Fibroblast of peridontal ligament (primary cell): ENCODE measurements at regions not wholly inside any gene's neighbourhood (a gene's known extent, or its start where the extent isn't known, plus 50 kb on each side); places are given as distances from the start of the nearest gene placed in this dataset.
"Not testable (repeated sequence)": the region's sequence is repeated elsewhere in the genome, so short reads cannot be mapped to it uniquely, and the experiment has no call there.

Experiments used
- DNase-seq: peaks from one replicate; pipeline ENCODE4 v3.0.0-alpha.2; 2010; ENCODE audit errors: extremely low read depth

DNA sequence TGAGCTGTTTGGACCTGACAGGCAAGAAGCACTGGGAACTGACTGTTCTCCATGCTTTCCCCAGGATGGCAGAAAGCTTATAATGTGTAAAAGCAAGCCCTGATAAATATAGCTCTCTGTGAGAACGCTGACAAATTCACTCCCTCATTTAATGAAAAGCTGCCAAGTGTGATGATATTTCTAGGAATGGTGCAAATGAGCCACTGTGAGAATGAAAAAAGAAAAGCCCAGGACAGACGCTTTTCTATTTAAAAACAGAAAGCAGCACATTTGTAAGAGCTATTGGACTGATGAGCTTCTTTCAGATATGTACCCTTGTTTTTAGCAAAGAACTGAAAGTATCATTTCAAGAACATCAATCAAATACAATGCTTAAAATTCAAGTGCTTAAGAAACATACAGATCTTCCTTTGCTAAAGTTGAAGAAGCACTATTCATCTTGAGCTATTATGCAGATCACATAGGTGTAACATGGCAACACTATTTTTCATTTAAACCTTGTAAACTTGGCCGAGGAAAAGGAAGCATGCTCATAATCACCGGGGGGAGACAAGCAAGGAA is 842.6 kb upstream of the ACO1 start:
- DNase-seq: no peak

DNA sequence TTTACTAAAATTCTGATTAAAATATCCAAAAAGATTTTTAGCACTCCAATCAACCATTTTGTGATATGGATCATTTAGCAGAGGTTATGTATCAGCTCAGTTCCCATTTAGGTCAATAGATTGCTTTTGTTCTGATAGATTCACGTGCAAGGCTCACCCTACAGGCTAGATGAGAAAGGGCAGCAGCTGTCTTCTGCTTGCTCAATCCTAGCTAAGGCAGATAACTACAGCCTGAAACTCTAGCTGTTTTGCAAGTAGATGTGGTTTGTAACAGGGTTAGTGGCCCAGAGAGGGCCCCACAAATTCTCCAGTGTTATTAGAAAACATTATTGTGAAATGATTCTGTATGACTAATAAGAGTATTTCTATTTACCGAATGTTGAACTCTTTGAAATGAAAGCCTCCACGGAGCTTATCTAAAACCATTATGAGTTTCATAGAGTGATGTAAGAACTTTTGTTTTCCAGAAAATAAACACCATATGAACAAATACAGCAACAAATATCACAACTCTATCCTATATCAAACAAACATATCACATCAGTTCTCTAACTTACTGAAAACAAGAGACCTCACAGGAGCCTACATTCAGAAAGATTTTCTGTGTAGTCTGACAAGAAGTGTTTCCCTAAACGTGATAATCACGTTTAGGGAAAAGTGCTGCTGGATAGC is 841.9 kb upstream of the ACO1 start:
- DNase-seq: no peak

DNA sequence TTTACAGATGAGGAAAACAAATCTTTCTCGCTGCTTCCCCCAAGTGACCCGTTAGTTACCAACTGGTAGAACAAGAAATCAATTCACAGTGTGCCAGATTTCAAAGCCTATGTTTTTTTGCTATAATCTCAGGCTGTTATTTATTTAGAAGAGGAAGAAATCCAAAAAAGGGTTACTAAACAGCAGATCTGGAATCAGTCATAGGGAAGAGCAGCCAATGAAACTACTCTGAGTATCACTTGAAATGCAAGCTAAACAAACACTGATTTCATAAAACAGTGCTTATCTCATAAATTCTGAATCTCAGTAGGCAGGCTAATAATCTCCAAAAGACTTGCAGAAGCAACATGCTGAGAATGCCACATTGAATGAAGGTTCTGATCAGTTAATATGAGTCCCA is 829.5 kb upstream of the ACO1 start:
- DNase-seq: no peak

DNA sequence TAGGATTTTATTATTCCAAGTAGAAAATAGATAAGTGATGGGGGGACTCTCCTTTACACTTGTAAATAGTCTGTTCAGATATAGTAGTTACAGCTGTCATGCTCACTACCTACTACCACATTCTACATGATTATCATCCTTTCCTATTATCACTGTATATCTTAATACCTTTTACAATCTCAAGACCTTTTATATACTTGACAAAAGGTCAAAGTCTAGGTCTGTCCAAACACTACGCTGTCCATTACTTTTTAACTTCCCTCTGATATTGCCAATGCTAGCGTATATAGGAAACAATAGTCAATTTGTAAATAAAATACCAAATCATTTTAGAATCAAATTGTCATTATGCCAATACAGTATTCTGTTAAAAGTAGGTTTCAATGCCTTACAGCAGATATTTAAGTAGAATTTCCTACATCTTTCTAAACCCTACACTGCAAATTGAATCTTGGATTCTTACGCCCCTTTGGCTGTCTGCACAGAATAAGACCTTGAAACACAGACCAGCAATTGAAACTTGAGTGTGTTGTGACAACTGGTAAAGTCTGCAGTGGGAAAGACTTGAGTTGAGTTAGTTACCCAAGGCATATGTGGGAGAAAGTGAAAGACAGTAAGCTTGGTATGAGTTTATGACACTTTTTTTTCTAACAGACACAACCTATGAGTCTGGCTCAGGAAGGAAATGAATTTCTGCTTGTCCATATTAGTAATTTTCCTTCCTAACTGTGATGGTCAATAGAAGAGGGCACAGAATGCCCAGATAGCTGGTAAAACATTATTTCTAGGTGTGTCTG is 827.6 kb upstream of the ACO1 start:
- DNase-seq: no peak

GRCh38 chr9:31572190-31572589 is 812.3 kb upstream of the ACO1 start:
- DNase-seq: not testable (repeated sequence)

DNA sequence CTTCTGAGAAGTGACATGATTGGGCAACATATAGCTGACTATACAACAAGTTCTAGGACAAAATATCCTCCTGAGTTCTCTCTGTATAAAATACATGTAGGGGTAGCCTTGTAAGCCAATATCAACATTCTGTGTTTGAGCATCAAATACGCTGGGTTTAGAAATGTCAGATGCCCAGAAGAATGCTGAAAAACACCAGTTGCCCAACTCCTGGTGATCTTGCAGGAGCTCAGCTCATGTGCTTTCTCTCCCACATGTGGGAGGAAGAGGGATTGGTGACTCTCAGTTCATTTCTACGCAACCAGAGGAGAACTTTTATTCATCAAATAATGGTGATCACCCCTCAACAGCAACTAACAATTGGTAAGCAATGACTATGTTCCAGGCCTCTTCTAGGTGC is 810.9 kb upstream of the ACO1 start:
- no peak for DNase-seq

DNA sequence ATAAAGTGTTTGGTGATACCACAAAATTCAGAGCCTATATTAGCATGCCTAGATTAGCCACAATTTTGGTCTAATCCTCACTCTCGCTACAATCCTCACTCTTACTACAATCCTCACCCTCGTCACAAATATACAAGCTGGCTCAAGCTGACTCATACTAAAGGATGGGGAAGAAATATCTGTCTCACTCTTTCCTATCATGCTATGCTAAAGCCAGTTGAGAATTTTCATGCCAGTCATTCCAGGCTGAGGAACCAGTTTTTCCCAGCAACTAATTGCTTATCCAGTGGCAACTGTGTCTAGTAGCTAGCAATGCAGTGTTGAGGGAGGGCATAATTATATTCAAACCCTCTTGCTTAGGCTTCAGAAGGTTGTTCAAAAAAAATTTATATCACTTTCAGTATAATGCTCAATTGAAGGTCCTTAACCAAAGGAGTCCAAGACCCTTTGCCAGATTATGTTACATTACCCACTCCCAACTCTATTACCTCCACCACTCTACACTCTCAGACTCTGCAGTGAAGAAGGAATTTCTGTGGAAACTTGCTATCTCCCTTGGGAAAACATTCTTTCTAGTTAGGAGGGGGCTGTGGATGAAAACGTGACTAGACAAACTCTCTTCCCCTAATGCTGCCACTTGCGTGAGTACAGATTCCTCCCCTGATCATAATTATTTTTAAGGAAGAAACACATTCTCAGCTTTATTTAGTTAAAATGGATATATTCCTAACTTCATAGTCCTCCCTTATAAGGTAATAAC is 810.3 kb upstream of the ACO1 start:
- DNase-seq: no peak

GRCh38 chr9:31582071-31582470 is 802.4 kb upstream of the ACO1 start:
- no peak for DNase-seq

GRCh38 chr9:31582561-31582960 is 801.9 kb upstream of the ACO1 start:
- DNase-seq: no peak

GRCh38 chr9:31585158-31585557 is 799.3 kb upstream of the ACO1 start:
- DNase-seq: no peak

GRCh38 chr9:31587146-31587545 is 797.3 kb upstream of the ACO1 start:
- no peak for DNase-seq

DNA sequence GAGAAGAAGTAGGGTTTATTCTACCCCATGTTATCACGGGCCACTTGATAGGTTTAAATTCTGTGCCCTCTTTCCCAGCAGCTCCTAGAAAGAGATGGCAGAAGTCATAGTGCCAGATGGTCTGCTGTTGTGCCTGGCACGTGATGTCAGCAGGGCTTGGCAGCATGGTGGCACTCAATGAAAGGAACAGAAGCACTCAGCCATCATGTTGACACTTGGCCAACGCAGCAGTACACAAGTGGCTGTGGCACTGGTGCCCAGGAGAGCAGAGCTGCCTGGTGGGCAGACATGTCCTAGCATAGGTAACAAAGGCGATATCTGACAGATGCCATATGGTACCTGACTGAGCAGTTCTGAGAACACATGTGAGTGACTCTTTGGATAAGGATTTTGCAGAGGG is 796.4 kb upstream of the ACO1 start:
- DNase-seq: no peak

DNA sequence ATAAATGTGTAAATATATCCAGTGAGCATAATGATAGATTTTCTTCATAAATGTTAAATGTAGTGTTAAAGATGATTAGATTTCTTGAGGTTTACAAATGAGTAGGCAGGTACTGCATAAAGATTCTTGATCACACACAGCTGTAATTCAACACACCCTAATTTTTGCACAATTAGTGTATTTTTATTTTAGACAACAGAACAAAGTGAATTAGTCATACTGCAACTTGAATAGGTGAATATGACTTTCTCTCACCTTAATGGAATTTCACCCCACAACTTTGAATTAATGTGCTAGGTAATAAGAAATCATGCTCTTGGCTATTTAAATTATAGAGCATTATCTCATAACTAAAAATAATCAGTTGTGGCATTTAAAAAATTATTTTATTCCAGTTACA is 795.7 kb upstream of the ACO1 start:
- DNase-seq: no peak

DNA sequence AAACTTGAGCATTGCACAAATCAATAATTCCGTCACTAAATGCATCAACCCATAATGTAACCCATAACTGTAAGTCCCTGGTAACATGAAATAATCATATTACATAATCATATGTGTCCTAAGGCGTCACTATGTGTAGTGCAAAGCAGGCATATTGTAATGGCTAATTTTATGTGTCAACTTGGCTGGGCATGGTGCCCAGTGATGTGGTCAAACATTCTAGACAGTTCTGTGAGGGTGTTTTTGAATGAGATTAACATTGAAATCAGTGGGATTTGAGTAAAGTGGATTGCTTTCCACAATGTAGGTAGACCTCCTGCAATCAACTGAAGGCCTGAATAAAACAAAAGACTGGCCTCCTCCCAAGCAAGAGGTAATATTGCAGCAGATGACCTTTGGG is 794.4 kb upstream of the ACO1 start:
- DNase-seq: no peak

- DNase-seq: not testable (repeated sequence)
These were observed 787.4 kb upstream of the ACO1 start for GRCh38 chr9:31597086-31597485.

GRCh38 chr9:31597977-31598376 is 786.5 kb upstream of the ACO1 start:
- no peak for DNase-seq

- no peak for DNase-seq
These were observed 782.8 kb upstream of the ACO1 start for GRCh38 chr9:31601666-31602065.

- DNase-seq: no peak
These were observed 779.9 kb upstream of the ACO1 start for GRCh38 chr9:31604531-31604930.

DNA sequence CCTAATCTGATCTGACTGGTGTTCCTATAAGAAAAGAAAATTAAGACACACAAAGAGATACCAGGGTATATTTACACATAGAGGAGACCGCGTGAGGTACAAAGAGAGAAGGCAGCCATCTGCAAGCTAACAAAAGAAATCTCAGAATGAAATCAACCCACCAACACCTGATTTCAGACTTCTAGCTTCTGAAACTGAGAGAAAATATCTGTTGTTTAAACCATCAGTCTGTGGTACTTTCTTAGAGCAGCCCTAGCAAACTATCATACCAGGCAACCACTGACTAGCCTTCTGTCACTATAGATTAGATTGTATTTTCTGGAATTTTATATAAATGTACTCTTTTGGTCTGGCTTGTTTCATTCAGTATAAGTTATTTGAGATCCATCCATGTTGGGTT is 779.3 kb upstream of the ACO1 start:
- no peak for DNase-seq

GRCh38 chr9:31606678-31607077 is 777.8 kb upstream of the ACO1 start:
- no peak for DNase-seq

DNA sequence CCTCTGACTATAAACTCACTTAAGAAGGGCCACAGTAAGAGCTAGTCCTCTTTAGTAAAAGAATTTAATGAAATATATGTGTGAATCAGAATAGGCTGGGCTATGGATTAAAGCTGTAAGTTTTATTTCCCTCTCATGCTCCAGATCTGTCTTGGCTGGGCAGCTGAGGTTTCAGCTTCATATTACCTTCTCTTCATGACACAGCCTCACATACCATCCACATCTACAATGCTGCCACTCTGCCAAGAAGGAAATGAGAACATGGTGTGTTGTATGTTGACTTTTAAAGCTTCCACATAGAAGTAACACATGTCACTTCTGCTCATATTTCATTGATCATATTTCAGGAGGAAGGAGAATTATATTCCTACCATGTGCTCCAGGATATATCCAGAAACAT is 776.0 kb upstream of the ACO1 start:
- DNase-seq: peak; percentile 0

- DNase-seq: no peak
These were observed 775.6 kb upstream of the ACO1 start for GRCh38 chr9:31608881-31609280.
